CD14-positive monocyte (primary cell): ENCODE measurements at regions not wholly inside any gene's neighbourhood (a gene's known extent, or its start where the extent isn't known, plus 50 kb on each side); places are given as distances from the start of the nearest gene placed in this dataset.

Source experiments
- DNase-seq, 3 donors: peaks; one replicate each; pipeline ENCODE4 v3.0.0-alpha.2; 2011 to 2022
- H2AFZ ChIP-seq: 2 replicates; pipeline ENCODE4 v1.6.0; 2012; ENCODE audit warnings: mild to moderate bottlenecking, low read depth, low read length, inconsistent platforms; ENCODE audit not compliant: insufficient read depth, poor library complexity, severe bottlenecking
- H3K27ac ChIP-seq, 2 donors: 1 replicate in 1 of 2; 2 replicates in 1 of 2; pipeline ENCODE4 v1.5.1; 2012 to 2013; ENCODE audit warnings: low read length in 2 of 2, control low read depth in 1 of 2, inconsistent platforms in 1 of 2, low read depth in 1 of 2, mild to moderate bottlenecking in 1 of 2
- H3K27me3 ChIP-seq, 2 donors: one replicate each; pipeline versions ENCODE4 v1.6.0 to v1.6.1; 2011 to 2013; ENCODE audit warnings: low read length in 2 of 2; ENCODE audit not compliant: control insufficient read depth in 2 of 2, insufficient read depth in 2 of 2
- H3K36me3 ChIP-seq, 2 donors: replicated peaks in 1 of 2; 1 replicate in 1 of 2; 2 replicates in 1 of 2; pipeline versions ENCODE4 v1.5.1 to v1.6.1; 2012 to 2013; ENCODE audit warnings: low read length in 2 of 2, control low read depth in 1 of 2, inconsistent platforms in 1 of 2, mild to moderate bottlenecking in 1 of 2; ENCODE audit not compliant: insufficient read depth in 2 of 2, control insufficient read depth in 1 of 2
- H3K4me1 ChIP-seq, 2 donors: 1 replicate in 1 of 2; 2 replicates in 1 of 2; pipeline versions ENCODE4 v1.5.1 to v1.6.1; 2012 to 2013; ENCODE audit warnings: low read length in 2 of 2, control low read depth in 1 of 2, inconsistent platforms in 1 of 2, mild to moderate bottlenecking in 1 of 2, moderate library complexity in 1 of 2; ENCODE audit not compliant: insufficient read depth in 2 of 2, control insufficient read depth in 1 of 2
- H3K4me2 ChIP-seq: replicated peaks from 2 replicates; pipeline ENCODE3; 2012; ENCODE audit warnings: low read length, moderate library complexity, mild to moderate bottlenecking; ENCODE audit not compliant: poor library complexity, severe bottlenecking; ENCODE audit errors: extremely low read depth
- H3K4me3 ChIP-seq, 3 experiments: fragments of 200-600 bp in 1 of 3; sonication (generic) in 1 of 3; replicated peaks in 1 of 3; 1 replicate in 2 of 3; 2 replicates in 1 of 3; pipeline ENCODE4 v1.5.1; 2011 to 2013; ENCODE audit warnings: low read length in 3 of 3, mild to moderate bottlenecking in 3 of 3, control low read depth in 2 of 3, low read depth in 2 of 3, inconsistent platforms in 1 of 3, moderate library complexity in 1 of 3
- H3K79me2 ChIP-seq: 2 replicates; pipeline ENCODE4 v1.6.0; 2012; ENCODE audit warnings: mild to moderate bottlenecking, control low read depth, inconsistent platforms, low read length, moderate library complexity; ENCODE audit not compliant: insufficient read depth
- H3K9ac ChIP-seq: 2 replicates; pipeline ENCODE4 v1.6.0; 2017; ENCODE audit warnings: low read length, mild to moderate bottlenecking; ENCODE audit not compliant: insufficient read depth, poor library complexity, severe bottlenecking
- H3K9me3 ChIP-seq, 2 donors: replicated peaks in 1 of 2; 1 replicate in 1 of 2; 2 replicates in 1 of 2; pipeline versions ENCODE4 v1.5.1 to v1.6.1; 2012 to 2013; ENCODE audit warnings: low read length in 2 of 2, control low read depth in 1 of 2; ENCODE audit not compliant: control insufficient read depth in 1 of 2, insufficient read depth in 1 of 2
- H4K20me1 ChIP-seq: 2 replicates; pipeline ENCODE4 v1.6.0; 2012; ENCODE audit warnings: mild to moderate bottlenecking, low read length, control low read depth, moderate library complexity; ENCODE audit not compliant: insufficient read depth
- H3K27ac Mint-ChIP-seq, 7 donors: one replicate each; pipeline ENCODE4 v1.8.0; 2020; ENCODE audit warnings: mild to moderate bottlenecking in 7 of 7, mixed read lengths in 7 of 7, moderate library complexity in 6 of 7, inconsistent platforms in 2 of 7
- H3K27me3 Mint-ChIP-seq, 3 donors: one replicate each; pipeline ENCODE4 v1.8.0; 2021 to 2022; ENCODE audit warnings: low read depth in 3 of 3, mild to moderate bottlenecking in 3 of 3, mixed read lengths in 3 of 3, moderate library complexity in 3 of 3, inconsistent platforms in 1 of 3
- H3K36me3 Mint-ChIP-seq, 2 donors: one replicate each; pipeline ENCODE4 v1.8.0; 2020; ENCODE audit warnings: mixed read lengths in 2 of 2, inconsistent platforms in 1 of 2, mild to moderate bottlenecking in 1 of 2
- H3K4me1 Mint-ChIP-seq: one replicate; pipeline ENCODE4 v1.8.0; 2020; ENCODE audit warnings: mild to moderate bottlenecking, mixed read lengths
- H3K4me3 Mint-ChIP-seq, 2 donors: one replicate each; pipeline ENCODE4 v1.8.0; 2020; ENCODE audit warnings: mild to moderate bottlenecking in 2 of 2, mixed read lengths in 2 of 2, moderate library complexity in 1 of 2
- H3K9me3 Mint-ChIP-seq, 7 donors: one replicate each; pipeline ENCODE4 v1.8.0; 2020 to 2022; ENCODE audit warnings: mixed read lengths in 7 of 7, mild to moderate bottlenecking in 6 of 7, moderate library complexity in 6 of 7, inconsistent platforms in 2 of 7
- whole genome bisulfite sequencing: methylation state at CpG from one replicate; pipeline ENCODE4 v1.1.5; 2013; ENCODE audit warnings: missing lambda C conversion rate; ENCODE audit not compliant: insufficient coverage; 5-methylcytosine and 5-hydroxymethylcytosine counted together
- intact Hi-C, 2 donors: fragments of 100-400 bp; cut with micrococcal nuclease; formaldehyde crosslinking; loops; one replicate each; pipeline versions ENCODE4 v1.15.0 to v1.15.1; 2023
- TF ChIP-seq, protein P1 (sequence below): fragments of 200-600 bp; IDR thresholded peaks from one replicate; pipeline ENCODE4 v1.8.0; 2022; ENCODE audit warnings: antibody characterized with exemption, mild to moderate bottlenecking

GRCh38 chr11:134612140-134613030, 200.3 kb upstream of the B3GAT1 start:
- WGBS: 78% methylated on average over 9 of the region's 12 CpGs

DNA sequence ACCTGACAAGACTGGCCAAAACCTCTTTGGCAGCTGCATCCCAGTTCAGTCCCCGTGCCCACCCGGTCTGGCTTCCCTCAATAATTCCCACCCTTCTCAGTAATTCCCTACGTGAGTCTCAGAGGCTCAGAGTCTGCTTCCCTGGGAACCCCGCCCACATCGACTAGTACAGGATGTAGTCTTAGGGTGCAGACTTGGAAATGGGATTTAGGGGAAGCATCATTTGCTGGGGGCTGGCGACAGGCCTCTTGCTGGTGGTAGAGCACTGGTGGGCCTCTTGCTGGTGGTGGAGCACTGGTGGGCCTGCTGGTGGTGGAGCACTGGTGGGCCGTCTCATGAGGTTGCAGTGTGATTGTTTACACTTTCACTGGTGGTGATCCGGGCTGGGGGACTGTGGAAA, 199.5 kb upstream of the B3GAT1 start:
- Mint-ChIP-seq H3K4me1 (no peaks in the 10 kb centered on the region), H3K27ac (no peak overlapping the region), H3K4me3 (no peak overlapping the region), H3K27me3 (peaks cover 3 to 5% (median 4%) of the 10 kb centered on the region in 3 donors), H3K9me3 (peaks cover 0 to 7% (median 0%) of the 10 kb centered on the region in 7 donors), H3K36me3 (no peaks in the 10 kb centered on the region)
- WGBS: 90% methylated on average over 5 of the region's 8 CpGs
- Histone ChIP-seq H3K4me1 (no peaks in the 10 kb centered on the region), H3K27me3 (no peaks in the 10 kb centered on the region), H3K9me3 (no peaks in the 10 kb centered on the region), H3K79me2 (no peaks in the 10 kb centered on the region), H3K36me3 (no peaks in the 10 kb centered on the region), H3K4me3 (no peak overlapping the region), H2AFZ (no peak overlapping the region), H3K4me2 (no peak overlapping the region), H3K27ac (no peak overlapping the region), H3K9ac (no peak overlapping the region), H4K20me1 (no peaks in the 10 kb centered on the region)
- intact Hi-C loops: no loop called here
- TF ChIP-seq, protein P1, sequence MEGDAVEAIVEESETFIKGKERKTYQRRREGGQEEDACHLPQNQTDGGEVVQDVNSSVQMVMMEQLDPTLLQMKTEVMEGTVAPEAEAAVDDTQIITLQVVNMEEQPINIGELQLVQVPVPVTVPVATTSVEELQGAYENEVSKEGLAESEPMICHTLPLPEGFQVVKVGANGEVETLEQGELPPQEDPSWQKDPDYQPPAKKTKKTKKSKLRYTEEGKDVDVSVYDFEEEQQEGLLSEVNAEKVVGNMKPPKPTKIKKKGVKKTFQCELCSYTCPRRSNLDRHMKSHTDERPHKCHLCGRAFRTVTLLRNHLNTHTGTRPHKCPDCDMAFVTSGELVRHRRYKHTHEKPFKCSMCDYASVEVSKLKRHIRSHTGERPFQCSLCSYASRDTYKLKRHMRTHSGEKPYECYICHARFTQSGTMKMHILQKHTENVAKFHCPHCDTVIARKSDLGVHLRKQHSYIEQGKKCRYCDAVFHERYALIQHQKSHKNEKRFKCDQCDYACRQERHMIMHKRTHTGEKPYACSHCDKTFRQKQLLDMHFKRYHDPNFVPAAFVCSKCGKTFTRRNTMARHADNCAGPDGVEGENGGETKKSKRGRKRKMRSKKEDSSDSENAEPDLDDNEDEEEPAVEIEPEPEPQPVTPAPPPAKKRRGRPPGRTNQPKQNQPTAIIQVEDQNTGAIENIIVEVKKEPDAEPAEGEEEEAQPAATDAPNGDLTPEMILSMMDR: no peak
- DNase-seq: no peak

More at GRCh38 chr11:134612140-134613030, 200.3 kb upstream of the B3GAT1 start:
- DNase-seq: no peak
- Histone ChIP-seq H3K27me3 (no peaks in the 10 kb centered on the region), H4K20me1 (no peaks in the 10 kb centered on the region), H3K4me1 (no peaks in the 10 kb centered on the region), H3K9me3 (no peaks in the 10 kb centered on the region), H3K79me2 (no peaks in the 10 kb centered on the region), H3K4me3 (no peak overlapping the region), H2AFZ (no peak overlapping the region), H3K9ac (no peak overlapping the region), H3K4me2 (no peak overlapping the region), H3K36me3 (no peaks in the 10 kb centered on the region), H3K27ac (no peak overlapping the region)
- peaks cover 0 to 7% (median 1%) of the 10 kb centered on the region in 7 donors for H3K9me3 Mint-ChIP-seq
- H3K27ac Mint-ChIP-seq: no peak overlapping the region
- intact Hi-C loops: no loop called here
- TF ChIP-seq, protein P1: no peak
- H3K36me3 Mint-ChIP-seq: no peaks in the 10 kb centered on the region
- peaks cover 4 to 5% (median 4%) of the 10 kb centered on the region in 3 donors for H3K27me3 Mint-ChIP-seq
- H3K4me1 Mint-ChIP-seq: no peaks in the 10 kb centered on the region
- no peak overlapping the region for H3K4me3 Mint-ChIP-seq
